GM13977 (cell line): ENCODE measurements at regions not wholly inside any gene's neighbourhood (a gene's known extent, or its start where the extent isn't known, plus 50 kb on each side); places are given as distances from the start of the nearest gene placed in this dataset.

Source experiments
- DNase-seq: peaks from one replicate; pipeline ENCODE4 v3.0.0; 2012; ENCODE audit warnings: low spot score
- in situ Hi-C: fragments of 300-500 bp; cut with MboI; formaldehyde crosslinking; loops from one replicate; pipeline ENCODE4 v1.12.0; 2022; ENCODE audit warnings: low sequenced_read_pairs, low pct_unique_long_range_greater_than_20kb, mixed read lengths, inconsistent platforms; ENCODE audit not compliant: unreplicated experiment
- TF ChIP-seq, protein P1 (sequence below): IDR thresholded peaks from 2 replicates; pipeline ENCODE4 v1.5.1; 2012; ENCODE audit warnings: mild to moderate bottlenecking, control low read depth; ENCODE audit not compliant: insufficient read depth; ENCODE audit errors: extremely low read depth, missing control alignments

GRCh38 chr22:49361164-49361563, 466.5 kb downstream of the BRD1 start:
- DNase-seq: no peak
- in situ Hi-C loops: no loop called here
- TF ChIP-seq, protein P1, sequence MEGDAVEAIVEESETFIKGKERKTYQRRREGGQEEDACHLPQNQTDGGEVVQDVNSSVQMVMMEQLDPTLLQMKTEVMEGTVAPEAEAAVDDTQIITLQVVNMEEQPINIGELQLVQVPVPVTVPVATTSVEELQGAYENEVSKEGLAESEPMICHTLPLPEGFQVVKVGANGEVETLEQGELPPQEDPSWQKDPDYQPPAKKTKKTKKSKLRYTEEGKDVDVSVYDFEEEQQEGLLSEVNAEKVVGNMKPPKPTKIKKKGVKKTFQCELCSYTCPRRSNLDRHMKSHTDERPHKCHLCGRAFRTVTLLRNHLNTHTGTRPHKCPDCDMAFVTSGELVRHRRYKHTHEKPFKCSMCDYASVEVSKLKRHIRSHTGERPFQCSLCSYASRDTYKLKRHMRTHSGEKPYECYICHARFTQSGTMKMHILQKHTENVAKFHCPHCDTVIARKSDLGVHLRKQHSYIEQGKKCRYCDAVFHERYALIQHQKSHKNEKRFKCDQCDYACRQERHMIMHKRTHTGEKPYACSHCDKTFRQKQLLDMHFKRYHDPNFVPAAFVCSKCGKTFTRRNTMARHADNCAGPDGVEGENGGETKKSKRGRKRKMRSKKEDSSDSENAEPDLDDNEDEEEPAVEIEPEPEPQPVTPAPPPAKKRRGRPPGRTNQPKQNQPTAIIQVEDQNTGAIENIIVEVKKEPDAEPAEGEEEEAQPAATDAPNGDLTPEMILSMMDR: no peak

- no peak for DNase-seq
- in situ Hi-C loops: no loop called here
- TF ChIP-seq, protein P1: no peak
These were observed 466.9 kb downstream of the BRD1 start for GRCh38 chr22:49360746-49361145.

GRCh38 chr22:49359076-49359475, 468.6 kb downstream of the BRD1 start:
- TF ChIP-seq, protein P1: no peak
- no peak for DNase-seq
- in situ Hi-C loops: no loop called here

- TF ChIP-seq, protein P1: no peak
These were observed 469.8 kb downstream of the BRD1 start for GRCh38 chr22:49357661-49358440.

GRCh38 chr22:49356428-49356827, 471.2 kb downstream of the BRD1 start:
- DNase-seq: no peak
- TF ChIP-seq, protein P1: no peak
- in situ Hi-C loops: no loop called here

More at GRCh38 chr22:49357661-49358440, 469.8 kb downstream of the BRD1 start:
- in situ Hi-C loops: no loop called here
- no peak for DNase-seq

DNA sequence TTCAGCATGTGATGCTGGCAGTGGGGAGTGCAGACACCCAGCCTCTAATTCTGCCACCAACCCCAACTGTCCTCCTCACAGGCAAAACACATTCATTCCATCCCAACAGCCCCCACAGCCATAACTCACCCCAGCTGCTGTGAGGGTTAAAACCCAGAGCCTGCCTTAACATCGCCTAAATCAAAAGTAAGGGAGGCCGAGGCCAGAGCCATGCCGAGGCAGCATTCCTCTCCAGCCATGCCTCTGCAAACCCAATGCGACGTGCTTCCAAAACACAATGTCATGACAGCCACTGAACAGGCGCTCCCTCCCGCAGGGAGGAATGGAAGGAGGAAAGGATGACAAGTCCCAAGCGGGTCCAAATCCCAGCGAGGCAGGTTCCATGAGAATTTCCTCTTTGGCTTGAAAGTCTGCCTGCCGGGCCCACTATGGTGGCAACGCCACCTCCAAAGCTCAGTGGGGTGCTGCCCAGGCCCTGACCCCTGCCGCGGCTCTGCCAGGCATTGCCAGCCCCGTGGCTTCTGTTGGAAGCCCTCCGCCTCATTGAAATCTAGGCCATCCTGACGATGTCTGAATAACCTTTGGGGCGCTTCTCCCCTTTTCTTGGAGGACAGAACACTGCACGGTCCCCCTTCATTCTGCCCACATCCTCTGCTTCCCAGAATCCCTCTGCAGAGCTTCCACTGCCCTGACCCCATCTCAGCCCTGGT, 472.3 kb downstream of the BRD1 start:
- in situ Hi-C loops: no loop called here
- TF ChIP-seq, protein P1: no peak
- DNase-seq: no peak
